Keratinocyte (primary cell): ENCODE measurements at regions not wholly inside any gene's neighbourhood (a gene's known extent, or its start where the extent isn't known, plus 50 kb on each side); places are given as distances from the start of the nearest gene placed in this dataset.

Source experiments
- EZH2 ChIP-seq: IDR thresholded peaks from one replicate; pipeline ENCODE4 v1.6.1; 2012; ENCODE audit warnings: inconsistent platforms, mild to moderate bottlenecking, low read length, moderate library complexity
- TF ChIP-seq, protein P1 (sequence below), 3 experiments: IDR thresholded peaks in 1 of 3; conservative IDR thresholded peaks in 1 of 3; optimal IDR thresholded peaks in 1 of 3; 2 replicates in 2 of 3; 3 replicates in 1 of 3; pipeline versions ENCODE3 to v1.5.1; 2011; ENCODE audit warnings: low read length in 3 of 3, mild to moderate bottlenecking in 3 of 3, moderate library complexity in 2 of 3, control low read depth in 1 of 3, inconsistent platforms in 1 of 3; ENCODE audit not compliant: insufficient read depth in 2 of 3; ENCODE audit errors: extremely low read depth in 1 of 3

- TF ChIP-seq, protein P1, sequence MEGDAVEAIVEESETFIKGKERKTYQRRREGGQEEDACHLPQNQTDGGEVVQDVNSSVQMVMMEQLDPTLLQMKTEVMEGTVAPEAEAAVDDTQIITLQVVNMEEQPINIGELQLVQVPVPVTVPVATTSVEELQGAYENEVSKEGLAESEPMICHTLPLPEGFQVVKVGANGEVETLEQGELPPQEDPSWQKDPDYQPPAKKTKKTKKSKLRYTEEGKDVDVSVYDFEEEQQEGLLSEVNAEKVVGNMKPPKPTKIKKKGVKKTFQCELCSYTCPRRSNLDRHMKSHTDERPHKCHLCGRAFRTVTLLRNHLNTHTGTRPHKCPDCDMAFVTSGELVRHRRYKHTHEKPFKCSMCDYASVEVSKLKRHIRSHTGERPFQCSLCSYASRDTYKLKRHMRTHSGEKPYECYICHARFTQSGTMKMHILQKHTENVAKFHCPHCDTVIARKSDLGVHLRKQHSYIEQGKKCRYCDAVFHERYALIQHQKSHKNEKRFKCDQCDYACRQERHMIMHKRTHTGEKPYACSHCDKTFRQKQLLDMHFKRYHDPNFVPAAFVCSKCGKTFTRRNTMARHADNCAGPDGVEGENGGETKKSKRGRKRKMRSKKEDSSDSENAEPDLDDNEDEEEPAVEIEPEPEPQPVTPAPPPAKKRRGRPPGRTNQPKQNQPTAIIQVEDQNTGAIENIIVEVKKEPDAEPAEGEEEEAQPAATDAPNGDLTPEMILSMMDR (optimal IDR thresholded peaks at IDR 0.05 in 1 of 3, IDR thresholded peaks at IDR 0.05 in 1 of 3, conservative IDR thresholded peaks at IDR 0.05 in 1 of 3; ENCODE audit: extremely low read depth in 1 of 3, insufficient read depth in 2 of 3, low read length in 3 of 3): no peak
- no peak for TF ChIP-seq EZH2
Observed at GRCh38 chr11:15617126-15617525, 502.4 kb downstream of the INSC start.
